IMR-90 (cell line): ENCODE measurements at regions not wholly inside any gene's neighbourhood (a gene's known extent, or its start where the extent isn't known, plus 50 kb on each side); places are given as distances from the start of the nearest gene placed in this dataset.

Experiments
- ATAC-seq: fragments of 200-7000 bp; cut with Tn5 transposase; 2 replicates; pipeline ENCODE4 v1.9.1; 2020; ENCODE audit warnings: low read depth, mild to moderate bottlenecking, moderate library complexity
- BruUV-seq: library from RNA; stranded (reverse); fragments of 400-500 nt; replicated peaks from 2 replicates; lab custom pipeline; 2021; lab: Mats Ljungman, UMichigan
- CTCF ChIA-PET: fragments of 300-600 bp; formaldehyde crosslinking; extraction: SDS; loops from one replicate; lab custom pipeline; 2021; ENCODE audit warnings: antibody characterized with exemption; lab: Yijun Ruan, JAX
- POLR2A ChIA-PET: fragments of 300-600 bp; sonication (Branson Sonifier 250); formaldehyde crosslinking; loops from one replicate; lab custom pipeline; 2022; ENCODE audit warnings: antibody characterized with exemption; ENCODE audit not compliant: unreplicated experiment; lab: Charles Lee
- DNase-seq: peaks from one replicate; pipeline ENCODE4 v3.0.0; 2013
- H2AFZ ChIP-seq: replicated peaks from 2 replicates; pipeline ENCODE3; 2013; ENCODE audit warnings: low read length, mild to moderate bottlenecking; ENCODE audit not compliant: poor library complexity
- H2AK5ac ChIP-seq: 2 replicates; pipeline ENCODE4 v1.6.1; 2013; ENCODE audit warnings: low read depth, low read length, inconsistent platforms
- H2AK9ac ChIP-seq: replicated peaks from 2 replicates; pipeline ENCODE3; 2013; ENCODE audit warnings: mild to moderate bottlenecking, low read depth, low read length, moderate library complexity; ENCODE audit not compliant: poor library complexity
- H2BK120ac ChIP-seq: 2 replicates; pipeline ENCODE4 v1.6.1; 2013; ENCODE audit warnings: low read depth, low read length, inconsistent platforms
- H2BK15ac ChIP-seq: 3 replicates; pipeline ENCODE4 v1.6.1; 2013; ENCODE audit warnings: low read depth, low read length, inconsistent platforms
- H2BK20ac ChIP-seq: 2 replicates; pipeline ENCODE4 v1.6.1; 2013; ENCODE audit warnings: low read depth, mild to moderate bottlenecking, inconsistent platforms, low read length, moderate library complexity
- H2BK5ac ChIP-seq: 2 replicates; pipeline ENCODE4 v1.6.1; 2013; ENCODE audit warnings: mild to moderate bottlenecking, low read depth, low read length, inconsistent platforms; ENCODE audit not compliant: poor library complexity, severe bottlenecking
- H3K14ac ChIP-seq: replicated peaks from 2 replicates; pipeline ENCODE4 v1.6.1; 2013; ENCODE audit warnings: low read depth, low read length, inconsistent platforms
- H3K18ac ChIP-seq: 2 replicates; pipeline ENCODE4 v1.6.1; 2013; ENCODE audit warnings: low read depth, low read length, control low read depth
- H3K23ac ChIP-seq: 2 replicates; pipeline ENCODE4 v1.6.1; 2013; ENCODE audit warnings: low read depth, low read length, inconsistent platforms
- H3K27ac ChIP-seq: 2 replicates; pipeline ENCODE4 v1.5.1; 2013; ENCODE audit warnings: mild to moderate bottlenecking, control low read depth, low read length; ENCODE audit not compliant: insufficient read depth
- H3K27me3 ChIP-seq: 2 replicates; pipeline ENCODE4 v1.6.1; 2013; ENCODE audit warnings: low read length; ENCODE audit not compliant: control insufficient read depth, insufficient read depth
- H3K36me3 ChIP-seq: 2 replicates; pipeline ENCODE4 v1.6.1; 2013; ENCODE audit warnings: low read length, mixed read lengths; ENCODE audit not compliant: control insufficient read depth, insufficient read depth
- H3K4ac ChIP-seq: 2 replicates; pipeline ENCODE4 v1.6.1; 2013; ENCODE audit warnings: low read depth, low read length, inconsistent platforms
- H3K4me1 ChIP-seq: 2 replicates; pipeline ENCODE4 v1.6.1; 2013; ENCODE audit warnings: low read length, mixed read lengths; ENCODE audit not compliant: control insufficient read depth, insufficient read depth
- H3K4me2 ChIP-seq: 2 replicates; pipeline ENCODE4 v1.6.1; 2013; ENCODE audit warnings: low read depth, mild to moderate bottlenecking, control low read depth, low read length, moderate library complexity
- H3K4me3 ChIP-seq: 2 replicates; pipeline ENCODE4 v1.5.1; 2013; ENCODE audit warnings: low read depth, mild to moderate bottlenecking, control low read depth, low read length, moderate library complexity; ENCODE audit not compliant: insufficient read depth
- H3K56ac ChIP-seq: 2 replicates; pipeline ENCODE4 v1.6.1; 2013; ENCODE audit warnings: low read length, inconsistent platforms; ENCODE audit not compliant: insufficient read depth; ENCODE audit errors: extremely low read depth
- H3K79me1 ChIP-seq, 2 experiments: 2 replicates each; pipeline ENCODE4 v1.6.1; 2013; ENCODE audit warnings: low read length in 2 of 2, inconsistent platforms in 1 of 2, low read depth in 1 of 2
- H3K9ac ChIP-seq: 2 replicates; pipeline ENCODE4 v1.6.1; 2013; ENCODE audit warnings: low read depth, low read length, control low read depth
- H3K9me1 ChIP-seq: 2 replicates; pipeline ENCODE4 v1.6.1; 2013; ENCODE audit warnings: low read length, inconsistent platforms; ENCODE audit not compliant: insufficient read depth
- H3K9me3 ChIP-seq: 2 replicates; pipeline ENCODE4 v1.6.1; 2013; ENCODE audit warnings: low read length; ENCODE audit not compliant: control insufficient read depth, insufficient read depth
- H4K20me1 ChIP-seq: 2 replicates; pipeline ENCODE4 v1.6.1; 2013; ENCODE audit warnings: low read length, inconsistent platforms; ENCODE audit not compliant: insufficient read depth
- H4K5ac ChIP-seq: 2 replicates; pipeline ENCODE4 v1.6.1; 2013; ENCODE audit warnings: mild to moderate bottlenecking, low read depth, low read length, control low read depth
- H4K8ac ChIP-seq, 2 experiments: 2 replicates each; pipeline ENCODE4 v1.6.1; 2013; ENCODE audit warnings: low read depth in 2 of 2, low read length in 2 of 2, control low read depth in 1 of 2, inconsistent platforms in 1 of 2
- H4K91ac ChIP-seq: 2 replicates; pipeline ENCODE4 v1.6.1; 2013; ENCODE audit warnings: low read depth, low read length, inconsistent platforms; ENCODE audit not compliant: insufficient read depth
- CTCF ChIP-seq: conservative IDR thresholded peaks from 2 replicates; pipeline ENCODE4 v1.5.1; 2012; ENCODE audit warnings: mild to moderate bottlenecking, low read depth, low read length, improper control_type of control experiment
- MXI1 ChIP-seq: IDR thresholded peaks from 2 replicates; pipeline ENCODE4 v1.6.1; 2012; ENCODE audit warnings: low read depth, mild to moderate bottlenecking, low read length, moderate library complexity, borderline replicate concordance
- POLR2A ChIP-seq: IDR thresholded peaks from 2 replicates; pipeline ENCODE4 v1.6.1; 2012; ENCODE audit warnings: mild to moderate bottlenecking, low read depth, low read length
- RFX5 ChIP-seq: IDR thresholded peaks from 2 replicates; pipeline ENCODE4 v1.8.0; 2012; ENCODE audit warnings: low read depth, mild to moderate bottlenecking, low read length, moderate library complexity
- WGBS, 2 experiments: methylation state at CpG; one replicate each; pipeline versions ENCODE4 v1.1.5 to v1.1.7; 2013; ENCODE audit warnings: missing lambda C conversion rate in 2 of 2; ENCODE audit not compliant: insufficient read length in 1 of 2; ENCODE audit errors: extremely low coverage in 2 of 2; 5-methylcytosine and 5-hydroxymethylcytosine counted together
- dilution Hi-C: fragments of 300-500 bp; cut with HindIII; formaldehyde crosslinking; loops from one replicate; pipeline ENCODE4 v1.14.3; 2018; ENCODE audit warnings: low sequenced_read_pairs; ENCODE audit not compliant: unreplicated experiment
- in situ Hi-C: fragments of 300-500 bp; cut with MboI; formaldehyde crosslinking; loops from 3 replicates; pipeline ENCODE4 v1.14.3; 2019; ENCODE audit warnings: low sequenced_read_pairs, inconsistent platforms, mixed read lengths
- intact Hi-C: fragments of 100-400 bp; cut with micrococcal nuclease; formaldehyde crosslinking; loops from 2 replicates; pipeline ENCODE4 v1.10.0; 2022

GRCh38 chr16:9264067-9264466, 172.6 kb downstream of the HAPSTR1 start:
- no peak overlapping the region for H3K4me3 ChIP-seq
- H4K20me1 ChIP-seq, result no peaks in the 10 kb centered on the region
- DNase-seq (no peak), ATAC-seq (no peak)
- H3K4me2 ChIP-seq, result no peak overlapping the region
- H3K56ac ChIP-seq, result no peak overlapping the region
- H3K79me1 ChIP-seq, result no peaks in the 10 kb centered on the region
- H3K23ac ChIP-seq, result no peak overlapping the region
- H3K4me1 ChIP-seq, result no peaks in the 10 kb centered on the region
- no peak overlapping the region for H2AK9ac ChIP-seq
- H3K36me3 ChIP-seq, result no peaks in the 10 kb centered on the region
- no peaks in the 10 kb centered on the region for H3K9me3 ChIP-seq
- H3K14ac ChIP-seq, result no peak overlapping the region
- no peak overlapping the region for H2AK5ac ChIP-seq
- no peak overlapping the region for H3K27ac ChIP-seq
- H3K18ac ChIP-seq, result no peak overlapping the region
- POLR2A ChIA-PET, result no interaction called here
- H3K27me3 ChIP-seq, result no peaks in the 10 kb centered on the region
- in situ Hi-C loops, result no loop called here
- TF ChIP-seq RFX5 (no peak), CTCF (no peak), POLR2A (no peak), MXI1 (no peak)
- no peak overlapping the region for H4K8ac ChIP-seq
- H2AFZ ChIP-seq, result no peak overlapping the region
- H2BK120ac ChIP-seq, result no peak overlapping the region
- no TSS peak for BruUV-seq
- intact Hi-C loops, result no loop called here
- no peak overlapping the region for H3K4ac ChIP-seq
- CTCF ChIA-PET, result no interaction called here
- H3K9ac ChIP-seq, result no peak overlapping the region
- dilution Hi-C loops, result no loop called here
- H2BK20ac ChIP-seq, result no peak overlapping the region
- H2BK5ac ChIP-seq, result no peak overlapping the region
- no peak overlapping the region for H4K91ac ChIP-seq
- H3K9me1 ChIP-seq, result no peaks in the 10 kb centered on the region
- H4K5ac ChIP-seq, result no peak overlapping the region
- no peak overlapping the region for H2BK15ac ChIP-seq
- no CpG with 5 or more reads among the region's 5 CpGs for WGBS, 2 experiments
